GM18519 (cell line): ENCODE measurements at regions not wholly inside any gene's neighbourhood (a gene's known extent, or its start where the extent isn't known, plus 50 kb on each side); places are given as distances from the start of the nearest gene placed in this dataset.
A peak's percentile ranks its signal among the peaks of the same experiment; 100 is the strongest.

Source experiments
- ATAC-seq: cut with Tn5 transposase; IDR thresholded peaks from one replicate; pipeline ENCODE4 v1.9.1; 2021; ENCODE audit warnings: mild to moderate bottlenecking, moderate library complexity; ENCODE audit not compliant: unreplicated experiment, low FRiP score

- ATAC-seq, result no peak
Observed at GRCh38 chr14:42138406-42138805, 531.7 kb downstream of the LRFN5 start.

- no peak for ATAC-seq
Observed at GRCh38 chr14:42130815-42131214, 524.1 kb downstream of the LRFN5 start.

DNA sequence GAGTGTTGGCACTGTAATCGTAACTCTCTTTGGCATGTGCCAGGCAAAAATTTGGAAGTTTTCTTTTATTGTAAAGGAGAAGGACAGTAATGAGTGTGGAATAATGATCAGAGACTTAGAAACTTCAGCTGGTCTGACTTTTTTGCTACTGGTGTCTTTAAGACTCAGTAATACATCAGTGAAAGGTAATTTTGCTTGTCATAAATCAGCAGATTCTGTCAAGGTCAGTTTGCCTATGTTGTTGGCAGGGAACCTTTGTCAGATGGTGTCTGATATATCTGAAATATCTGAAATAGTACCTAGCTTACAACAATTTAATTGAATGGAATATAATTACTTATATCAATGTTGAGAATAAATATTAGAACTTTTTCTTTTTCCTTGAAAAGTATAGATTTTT, 516.9 kb downstream of the LRFN5 start:
- ATAC-seq, result no peak

GRCh38 chr14:42113358-42114069, 506.8 kb downstream of the LRFN5 start:
- no peak for ATAC-seq

- no peak for ATAC-seq
Observed at GRCh38 chr14:42112108-42112507, 505.4 kb downstream of the LRFN5 start.

GRCh38 chr14:42111355-42111754, 504.7 kb downstream of the LRFN5 start:
- no peak for ATAC-seq

GRCh38 chr14:42110167-42110566, 503.5 kb downstream of the LRFN5 start:
- ATAC-seq, result peak; percentile 83

DNA sequence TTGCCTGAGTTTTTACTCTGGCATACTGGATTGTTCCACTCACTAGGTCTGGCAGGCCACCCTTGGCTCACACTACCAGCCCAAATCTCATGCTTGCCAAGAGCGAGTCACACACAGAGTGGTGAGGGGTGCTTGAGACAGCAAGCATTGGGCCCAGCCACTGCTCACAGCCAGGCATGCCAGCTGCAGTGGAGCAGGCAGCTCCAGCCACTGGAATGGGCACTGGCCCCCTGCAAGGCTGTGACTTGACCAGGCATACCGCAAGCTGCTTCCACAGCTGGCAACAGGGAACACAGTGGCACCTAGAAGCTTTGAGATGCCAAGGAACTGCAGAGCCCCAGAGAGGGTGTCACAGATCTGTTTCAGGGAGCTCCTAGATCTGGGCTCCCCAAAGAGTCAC, 488.5 kb downstream of the LRFN5 start:
- ATAC-seq, result no peak

- no peak for ATAC-seq
Observed at GRCh38 chr14:42090122-42090521, 483.4 kb downstream of the LRFN5 start.

- ATAC-seq, result no peak
Observed at GRCh38 chr14:42079911-42080310, 473.2 kb downstream of the LRFN5 start.

DNA sequence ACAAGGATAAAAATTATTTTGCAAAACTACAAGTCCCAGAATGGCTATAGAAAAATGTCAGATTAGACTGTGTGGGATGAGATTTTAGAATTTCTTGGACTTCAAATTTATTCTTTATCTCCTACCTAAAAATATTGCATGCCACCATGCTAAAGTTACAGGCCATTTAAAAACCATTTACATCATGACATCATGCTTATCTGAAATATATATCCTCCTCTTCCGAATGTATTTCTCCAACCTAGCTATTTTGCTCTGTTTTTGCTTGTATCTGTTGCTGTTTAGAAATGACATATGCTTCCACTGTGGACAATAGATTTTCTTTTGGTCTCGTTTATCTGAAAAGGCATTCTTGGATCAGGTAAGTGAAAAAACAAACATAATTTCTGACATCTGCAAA, 471.7 kb downstream of the LRFN5 start:
- no peak for ATAC-seq

GRCh38 chr14:42070031-42070430, 463.4 kb downstream of the LRFN5 start:
- no peak for ATAC-seq

- ATAC-seq, result no peak
Observed at GRCh38 chr14:42057111-42057510, 450.4 kb downstream of the LRFN5 start.

- ATAC-seq, result no peak
Observed at GRCh38 chr14:42047421-42048055, 440.9 kb downstream of the LRFN5 start.

GRCh38 chr14:42045383-42045782, 438.7 kb downstream of the LRFN5 start:
- no peak for ATAC-seq

DNA sequence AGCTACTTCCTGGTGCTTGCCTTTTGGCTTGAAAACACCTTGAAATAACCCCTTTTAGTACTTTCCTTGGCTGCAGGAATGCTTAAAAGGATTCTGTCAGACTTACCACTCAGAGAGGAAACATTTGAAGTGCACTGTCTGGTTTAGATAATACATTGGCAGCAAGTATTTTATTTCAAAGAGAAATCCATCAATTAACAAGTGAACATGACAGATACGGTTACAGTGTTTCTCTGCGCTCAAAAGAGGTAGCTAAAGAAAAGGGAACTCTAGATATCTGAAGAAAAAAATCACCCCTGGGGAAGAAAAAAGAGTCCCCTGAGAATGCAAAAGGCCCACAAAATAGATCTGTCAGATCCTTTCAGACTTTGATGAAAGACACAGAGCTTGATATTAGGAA, 421.9 kb downstream of the LRFN5 start:
- no peak for ATAC-seq

DNA sequence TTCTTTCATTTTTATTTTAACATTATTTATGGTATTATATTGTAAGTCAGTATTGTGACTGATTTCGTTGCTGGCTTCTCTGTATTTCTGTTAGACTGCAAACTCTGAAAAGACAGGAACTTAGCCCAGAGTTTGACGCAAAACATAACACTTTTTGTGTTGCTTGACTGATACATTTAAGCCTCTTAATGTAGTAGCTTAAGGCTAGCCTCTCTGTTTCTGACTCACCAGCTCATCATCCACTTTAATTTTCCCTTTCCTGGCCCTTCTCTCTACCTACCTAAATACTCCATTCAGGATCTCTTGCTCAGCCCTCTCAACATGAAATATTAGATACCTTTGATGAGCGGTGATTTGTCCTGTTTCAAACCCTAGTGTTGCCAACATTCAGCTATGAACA, 420.6 kb downstream of the LRFN5 start:
- no peak for ATAC-seq

DNA sequence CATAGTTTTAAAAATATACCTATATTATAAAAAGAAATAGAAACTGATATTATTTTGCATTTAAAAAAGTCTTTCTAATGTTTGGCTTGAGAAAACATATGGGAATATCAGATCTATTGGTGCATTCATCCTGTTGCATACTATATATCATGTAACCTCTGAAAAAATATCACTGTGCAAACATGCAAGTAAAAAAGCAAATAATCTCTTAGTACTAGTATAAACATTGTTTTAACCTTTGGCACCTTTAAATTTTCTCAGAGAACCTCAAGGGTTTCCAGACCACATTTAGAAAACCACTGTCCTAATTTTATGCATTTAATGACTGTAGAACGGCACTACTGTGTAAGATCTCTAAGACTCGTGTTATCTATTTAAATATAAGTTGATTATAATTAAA, 416.8 kb downstream of the LRFN5 start:
- no peak for ATAC-seq

DNA sequence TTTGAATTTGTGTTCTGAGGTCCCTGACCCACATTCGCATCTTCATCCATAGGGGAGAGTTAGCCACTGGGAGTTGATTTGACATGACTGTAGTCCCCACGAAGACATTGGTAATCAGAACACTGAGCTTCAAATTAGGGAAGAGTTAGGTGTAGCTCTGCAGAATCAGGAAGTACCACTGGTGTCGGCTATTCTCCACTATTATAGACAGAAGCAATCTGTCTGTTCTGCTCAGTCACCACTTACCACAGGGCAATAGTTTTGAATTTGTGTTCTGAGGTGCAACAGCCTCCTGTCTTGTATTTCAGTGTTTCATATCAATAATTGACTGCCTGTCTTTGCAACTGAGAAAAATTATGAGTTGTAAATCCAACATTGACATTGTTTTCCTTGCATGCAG, 407.6 kb downstream of the LRFN5 start:
- ATAC-seq, result peak; percentile 32

DNA sequence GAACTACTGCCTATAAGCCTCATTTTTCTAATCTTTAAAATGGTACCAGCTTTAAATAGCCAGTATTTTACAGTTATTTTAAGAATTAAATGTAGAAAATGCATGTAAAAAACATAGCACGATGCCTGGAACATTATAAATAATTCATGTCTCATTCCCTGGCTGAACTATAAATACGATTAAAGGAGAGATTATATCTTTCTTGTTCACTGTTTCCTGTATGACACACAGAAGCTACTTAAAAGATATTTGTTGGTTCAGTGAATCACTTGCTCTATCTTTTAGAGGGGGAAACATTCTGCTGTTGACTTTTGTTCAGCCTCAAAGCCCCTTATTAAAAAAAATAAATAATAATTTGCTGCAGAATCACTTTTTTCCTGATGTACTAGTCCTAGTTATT, 406.9 kb downstream of the LRFN5 start:
- ATAC-seq, result no peak

DNA sequence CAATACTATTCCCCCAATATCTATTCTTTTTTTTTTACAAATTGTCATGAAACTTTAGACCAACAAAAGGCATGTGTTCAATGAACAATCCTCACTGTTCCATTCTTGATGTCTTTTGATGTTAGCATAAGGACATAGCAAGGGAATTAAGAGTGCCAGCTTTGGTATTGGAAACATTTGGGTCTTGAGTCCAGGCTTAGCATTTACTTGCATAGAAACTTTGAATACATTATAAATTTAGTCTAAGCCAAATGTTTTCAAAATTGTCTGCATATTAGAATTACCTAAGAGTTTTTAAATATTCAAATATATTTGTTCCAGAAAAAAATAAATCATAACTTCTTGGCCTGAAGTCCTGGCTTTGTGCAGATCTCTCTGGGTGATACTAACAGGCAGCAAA, 406.5 kb downstream of the LRFN5 start:
- no peak for ATAC-seq

GRCh38 chr14:42011221-42011620, 404.5 kb downstream of the LRFN5 start:
- peak; percentile 79 for ATAC-seq
